GM18907 (cell line): ENCODE measurements at regions not wholly inside any gene's neighbourhood (a gene's known extent, or its start where the extent isn't known, plus 50 kb on each side); places are given as distances from the start of the nearest gene placed in this dataset.

ENCODE experiments used
- ATAC-seq: cut with Tn5 transposase; IDR thresholded peaks from one replicate; pipeline ENCODE4 v1.9.1; 2021; ENCODE audit warnings: mild to moderate bottlenecking, moderate library complexity; ENCODE audit not compliant: unreplicated experiment

DNA sequence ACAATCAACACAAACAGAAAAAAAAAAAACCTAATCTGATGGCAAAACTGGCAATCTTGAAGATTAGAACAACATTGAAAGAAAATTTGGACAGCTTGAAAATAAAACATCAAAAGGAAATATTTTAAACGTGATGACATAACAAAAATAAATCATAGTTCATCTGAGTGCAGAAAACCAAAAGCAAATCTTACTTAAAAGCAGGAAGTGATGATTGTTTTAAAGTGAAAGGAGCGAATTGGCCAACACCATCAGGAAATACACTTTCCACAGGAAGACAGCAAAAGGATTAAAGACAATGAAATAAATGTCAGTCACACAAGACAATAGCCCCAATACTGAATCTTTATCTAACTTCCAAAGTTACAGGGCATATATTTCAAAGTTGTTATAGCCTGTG lies 696.5 kb upstream of the CHORDC1 start:
- ATAC-seq, result no peak

GRCh38 chr11:90916706-90917105 lies 693.9 kb upstream of the CHORDC1 start:
- ATAC-seq, result no peak

GRCh38 chr11:90913131-90913668 lies 690.4 kb upstream of the CHORDC1 start:
- no peak for ATAC-seq

DNA sequence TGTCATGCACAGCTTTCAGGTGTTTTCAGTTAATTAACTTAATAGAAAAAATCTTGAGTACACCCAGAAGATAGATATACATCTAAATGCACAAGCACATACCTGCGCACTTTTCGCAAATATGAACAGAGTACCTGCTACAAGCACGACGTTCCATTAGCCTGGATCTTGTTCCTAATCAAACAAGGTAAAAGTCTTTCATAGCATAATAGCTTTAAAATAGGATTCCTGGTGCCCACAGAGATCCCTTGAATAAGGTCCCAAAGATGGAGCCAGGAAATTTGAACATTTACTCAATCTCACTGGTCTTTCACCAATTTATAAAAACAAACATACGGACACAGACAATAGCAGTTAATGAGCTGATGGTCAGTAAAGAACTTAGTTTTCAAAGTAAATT lies 689.8 kb upstream of the CHORDC1 start:
- no peak for ATAC-seq

- no peak for ATAC-seq
Observed at GRCh38 chr11:90911192-90911591, 688.3 kb upstream of the CHORDC1 start.

DNA sequence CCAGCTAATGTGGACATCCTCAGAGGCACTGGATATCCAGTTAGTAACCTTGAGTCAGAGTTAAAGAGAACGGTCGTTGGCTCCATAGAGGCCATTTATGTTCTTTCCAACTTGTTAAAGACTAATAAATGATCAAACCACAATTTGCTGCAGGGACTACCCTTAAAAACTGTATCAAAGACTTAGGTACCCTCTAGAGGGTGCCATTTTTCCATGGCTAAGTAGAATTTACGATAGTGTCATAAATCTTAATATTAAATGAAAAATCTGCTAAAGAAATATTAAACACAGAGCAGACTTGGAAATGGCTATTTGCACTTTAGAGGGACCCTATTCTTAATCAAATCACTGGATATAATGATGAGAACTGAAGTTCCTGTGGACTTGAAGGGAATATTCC lies 685.2 kb upstream of the CHORDC1 start:
- ATAC-seq, result no peak

DNA sequence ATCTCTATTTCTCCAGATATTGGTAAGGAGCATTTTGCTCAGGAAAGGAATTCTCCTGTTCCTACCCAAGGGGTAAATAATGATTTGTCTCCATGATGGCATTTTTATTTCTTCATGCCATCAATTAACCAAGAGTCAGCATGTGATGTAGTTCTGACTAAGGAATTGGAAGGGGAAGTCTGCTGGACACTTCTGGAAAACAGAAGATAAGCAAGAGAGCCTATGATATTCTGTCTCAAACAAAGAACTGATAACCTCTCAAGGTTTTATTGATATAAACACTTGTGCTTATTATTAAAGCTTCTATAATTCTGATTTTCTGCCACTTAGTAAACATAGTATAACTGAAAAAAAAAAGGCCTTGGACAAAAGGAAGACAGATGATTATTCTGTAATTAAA lies 673.0 kb upstream of the CHORDC1 start:
- no peak for ATAC-seq

GRCh38 chr11:90890347-90890746 lies 667.5 kb upstream of the CHORDC1 start:
- ATAC-seq, result no peak

GRCh38 chr11:90884181-90884580 lies 661.3 kb upstream of the CHORDC1 start:
- ATAC-seq, result no peak

- no peak for ATAC-seq
Observed at GRCh38 chr11:90874986-90875385, 652.1 kb upstream of the CHORDC1 start.

- no peak for ATAC-seq
Observed at GRCh38 chr11:90874281-90874680, 651.4 kb upstream of the CHORDC1 start.

DNA sequence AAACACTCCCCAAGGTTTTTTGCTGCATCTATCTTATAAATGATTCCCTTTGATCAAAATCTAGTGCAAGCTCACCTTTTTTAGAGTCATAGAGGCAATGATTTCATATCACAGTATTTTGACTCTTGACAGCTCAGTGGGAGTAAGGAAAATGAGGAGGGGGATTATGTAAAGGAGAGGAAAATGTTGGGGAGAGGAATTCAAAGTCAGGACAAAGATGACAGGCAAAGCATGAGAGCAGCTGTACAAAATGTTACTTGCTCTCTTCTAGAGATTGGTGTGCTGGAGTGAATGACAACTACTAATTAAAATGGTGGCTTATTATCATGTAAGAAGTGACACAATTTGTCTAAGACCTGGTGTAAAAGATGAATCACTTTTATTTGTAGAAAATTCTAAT lies 644.6 kb upstream of the CHORDC1 start:
- no peak for ATAC-seq

DNA sequence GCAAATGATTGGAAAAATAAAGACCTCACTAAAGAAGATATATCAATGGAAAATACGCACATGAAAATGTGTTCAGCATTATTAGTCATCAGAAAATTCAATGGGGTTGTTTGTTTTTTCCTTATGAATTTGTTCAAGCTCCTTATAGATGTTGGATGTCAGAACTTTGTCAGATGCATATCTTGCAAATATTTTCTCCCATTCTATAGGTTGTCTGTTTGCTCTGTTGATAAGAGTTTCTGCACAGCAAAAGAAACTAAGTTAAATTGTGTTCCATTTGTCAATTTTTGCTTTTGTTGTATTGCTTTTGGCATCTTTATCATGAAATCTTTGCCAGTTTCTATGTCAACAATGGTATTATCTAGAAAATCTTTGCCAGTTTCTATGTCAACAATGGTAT lies 633.9 kb upstream of the CHORDC1 start:
- no peak for ATAC-seq

DNA sequence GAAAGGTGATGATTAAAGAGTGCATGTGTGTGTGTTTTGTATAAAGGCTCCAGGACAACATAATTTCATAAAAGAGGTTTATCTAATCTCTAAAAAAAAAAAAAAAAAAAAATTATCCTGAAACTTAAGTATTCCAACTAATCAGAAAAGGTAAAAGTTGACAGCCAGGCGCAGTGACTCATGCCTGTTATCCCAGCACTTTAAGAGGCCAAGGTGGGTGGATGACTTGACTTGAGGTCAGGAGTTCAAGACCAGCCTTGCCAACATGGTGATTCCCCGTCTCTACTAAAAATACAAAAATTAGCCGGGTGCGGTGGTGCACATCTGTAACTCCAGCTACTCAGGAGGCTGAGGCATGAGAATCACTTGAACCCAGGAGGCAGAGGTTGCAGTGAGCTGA lies 632.7 kb upstream of the CHORDC1 start:
- no peak for ATAC-seq

DNA sequence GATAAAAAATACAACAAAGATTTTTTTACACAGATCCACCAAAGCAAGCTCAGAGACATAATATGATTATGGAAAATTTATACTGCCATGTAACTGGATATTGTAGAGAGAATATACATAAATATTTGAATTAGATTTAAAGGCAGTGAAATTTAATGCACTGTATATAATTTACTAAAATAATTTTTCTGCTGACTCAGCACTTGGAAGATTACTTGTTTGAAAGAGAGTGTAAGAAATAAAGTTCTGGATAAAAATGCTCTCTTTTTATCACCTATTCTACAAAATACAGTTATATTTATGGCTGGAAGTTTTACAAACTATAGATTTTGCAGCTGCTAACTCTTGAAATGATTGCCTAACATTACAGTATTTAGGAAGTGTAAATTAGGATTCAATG lies 628.3 kb upstream of the CHORDC1 start:
- no peak for ATAC-seq

- ATAC-seq, result no peak
Observed at GRCh38 chr11:90849312-90849711, 626.5 kb upstream of the CHORDC1 start.

GRCh38 chr11:90847268-90847886 lies 624.5 kb upstream of the CHORDC1 start:
- ATAC-seq, result no peak

- ATAC-seq, result no peak
Observed at GRCh38 chr11:90846628-90847027, 623.8 kb upstream of the CHORDC1 start.

DNA sequence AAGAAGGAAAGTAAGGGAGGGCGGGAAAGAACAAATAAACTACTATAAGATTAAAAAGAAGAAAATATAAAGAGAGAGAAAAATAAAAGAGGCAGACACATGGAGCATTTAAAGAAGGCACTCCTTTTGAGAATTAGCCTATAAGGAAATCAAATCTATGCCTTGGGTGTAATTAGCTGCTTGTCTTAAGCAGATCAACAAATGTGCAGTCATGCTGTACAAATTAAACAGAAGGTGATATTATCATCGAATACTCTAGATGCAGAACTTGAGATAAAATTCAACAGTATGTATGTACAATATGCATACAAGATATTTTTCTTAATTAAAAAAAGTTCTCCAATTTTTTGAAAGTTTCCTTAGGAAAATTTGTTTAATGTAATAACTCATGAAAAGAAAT lies 623.0 kb upstream of the CHORDC1 start:
- ATAC-seq, result no peak

DNA sequence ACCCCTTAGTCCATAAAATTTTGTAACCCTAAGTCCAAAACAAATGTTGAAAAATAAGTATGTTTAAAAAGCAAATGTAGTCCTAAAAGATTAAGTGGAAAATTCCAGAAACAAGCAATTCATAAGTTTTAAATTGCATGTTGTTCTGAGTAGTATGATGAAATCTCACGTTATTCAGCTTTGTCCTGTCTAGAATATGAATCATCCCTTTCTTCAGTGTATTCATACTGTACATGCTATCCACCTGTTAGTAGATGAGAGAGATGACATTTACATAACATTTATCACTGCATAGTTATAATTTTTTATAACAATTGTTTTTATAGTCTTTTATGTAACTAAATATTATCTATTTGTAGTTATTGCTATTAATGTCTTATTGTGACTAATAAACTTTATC lies 622.3 kb upstream of the CHORDC1 start:
- ATAC-seq, result no peak

DNA sequence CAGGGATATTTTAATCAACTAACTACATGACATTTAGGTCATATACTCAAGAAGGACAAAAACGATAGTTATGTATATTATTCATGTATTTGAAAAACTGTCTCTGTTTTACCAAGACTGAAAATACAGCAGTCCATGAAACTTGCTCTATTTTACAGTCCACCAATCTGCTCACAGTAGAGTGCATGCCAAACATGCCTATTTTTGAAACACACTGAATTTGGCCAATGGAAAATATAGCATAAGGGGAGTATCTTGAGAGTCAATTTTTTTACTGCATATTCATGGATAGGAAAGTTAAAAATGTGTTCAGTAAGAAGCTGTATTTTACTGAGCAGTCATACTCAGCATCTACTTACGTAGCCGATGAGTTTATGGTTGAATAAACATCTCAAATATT lies 621.2 kb upstream of the CHORDC1 start:
- ATAC-seq, result no peak

- no peak for ATAC-seq
Observed at GRCh38 chr11:90842681-90843080, 619.8 kb upstream of the CHORDC1 start.

- ATAC-seq, result no peak
Observed at GRCh38 chr11:90840071-90840470, 617.2 kb upstream of the CHORDC1 start.
